IMR-90 (cell line): ENCODE measurements at regions not wholly inside any gene's neighbourhood (a gene's known extent, or its start where the extent isn't known, plus 50 kb on each side); places are given as distances from the start of the nearest gene placed in this dataset.

ENCODE experiments used
- ATAC-seq: fragments of 200-7000 bp; cut with Tn5 transposase; 2 replicates; pipeline ENCODE4 v1.9.1; 2020; ENCODE audit warnings: low read depth, mild to moderate bottlenecking, moderate library complexity
- BruUV-seq: library from RNA; stranded (reverse); fragments of 400-500 nt; replicated peaks from 2 replicates; lab custom pipeline; 2021; lab: Mats Ljungman, UMichigan
- CTCF ChIA-PET: fragments of 300-600 bp; formaldehyde crosslinking; extraction: SDS; loops from one replicate; lab custom pipeline; 2021; ENCODE audit warnings: antibody characterized with exemption; lab: Yijun Ruan, JAX
- POLR2A ChIA-PET: fragments of 300-600 bp; sonication (Branson Sonifier 250); formaldehyde crosslinking; loops from one replicate; lab custom pipeline; 2022; ENCODE audit warnings: antibody characterized with exemption; ENCODE audit not compliant: unreplicated experiment; lab: Charles Lee
- DNase-seq: peaks from one replicate; pipeline ENCODE4 v3.0.0; 2013
- H2AFZ ChIP-seq: replicated peaks from 2 replicates; pipeline ENCODE3; 2013; ENCODE audit warnings: low read length, mild to moderate bottlenecking; ENCODE audit not compliant: poor library complexity
- H2AK5ac ChIP-seq: 2 replicates; pipeline ENCODE4 v1.6.1; 2013; ENCODE audit warnings: low read depth, low read length, inconsistent platforms
- H2AK9ac ChIP-seq: replicated peaks from 2 replicates; pipeline ENCODE3; 2013; ENCODE audit warnings: mild to moderate bottlenecking, low read depth, low read length, moderate library complexity; ENCODE audit not compliant: poor library complexity
- H2BK120ac ChIP-seq: 2 replicates; pipeline ENCODE4 v1.6.1; 2013; ENCODE audit warnings: low read depth, low read length, inconsistent platforms
- H2BK15ac ChIP-seq: 3 replicates; pipeline ENCODE4 v1.6.1; 2013; ENCODE audit warnings: low read depth, low read length, inconsistent platforms
- H2BK20ac ChIP-seq: 2 replicates; pipeline ENCODE4 v1.6.1; 2013; ENCODE audit warnings: low read depth, mild to moderate bottlenecking, inconsistent platforms, low read length, moderate library complexity
- H2BK5ac ChIP-seq: 2 replicates; pipeline ENCODE4 v1.6.1; 2013; ENCODE audit warnings: mild to moderate bottlenecking, low read depth, low read length, inconsistent platforms; ENCODE audit not compliant: poor library complexity, severe bottlenecking
- H3K14ac ChIP-seq: replicated peaks from 2 replicates; pipeline ENCODE4 v1.6.1; 2013; ENCODE audit warnings: low read depth, low read length, inconsistent platforms
- H3K18ac ChIP-seq: 2 replicates; pipeline ENCODE4 v1.6.1; 2013; ENCODE audit warnings: low read depth, low read length, control low read depth
- H3K23ac ChIP-seq: 2 replicates; pipeline ENCODE4 v1.6.1; 2013; ENCODE audit warnings: low read depth, low read length, inconsistent platforms
- H3K27ac ChIP-seq: 2 replicates; pipeline ENCODE4 v1.5.1; 2013; ENCODE audit warnings: mild to moderate bottlenecking, control low read depth, low read length; ENCODE audit not compliant: insufficient read depth
- H3K27me3 ChIP-seq: 2 replicates; pipeline ENCODE4 v1.6.1; 2013; ENCODE audit warnings: low read length; ENCODE audit not compliant: control insufficient read depth, insufficient read depth
- H3K36me3 ChIP-seq: 2 replicates; pipeline ENCODE4 v1.6.1; 2013; ENCODE audit warnings: low read length, mixed read lengths; ENCODE audit not compliant: control insufficient read depth, insufficient read depth
- H3K4ac ChIP-seq: 2 replicates; pipeline ENCODE4 v1.6.1; 2013; ENCODE audit warnings: low read depth, low read length, inconsistent platforms
- H3K4me1 ChIP-seq: 2 replicates; pipeline ENCODE4 v1.6.1; 2013; ENCODE audit warnings: low read length, mixed read lengths; ENCODE audit not compliant: control insufficient read depth, insufficient read depth
- H3K4me2 ChIP-seq: 2 replicates; pipeline ENCODE4 v1.6.1; 2013; ENCODE audit warnings: low read depth, mild to moderate bottlenecking, control low read depth, low read length, moderate library complexity
- H3K4me3 ChIP-seq: 2 replicates; pipeline ENCODE4 v1.5.1; 2013; ENCODE audit warnings: low read depth, mild to moderate bottlenecking, control low read depth, low read length, moderate library complexity; ENCODE audit not compliant: insufficient read depth
- H3K56ac ChIP-seq: 2 replicates; pipeline ENCODE4 v1.6.1; 2013; ENCODE audit warnings: low read length, inconsistent platforms; ENCODE audit not compliant: insufficient read depth; ENCODE audit errors: extremely low read depth
- H3K79me1 ChIP-seq, 2 experiments: 2 replicates each; pipeline ENCODE4 v1.6.1; 2013; ENCODE audit warnings: low read length in 2 of 2, inconsistent platforms in 1 of 2, low read depth in 1 of 2
- H3K9ac ChIP-seq: 2 replicates; pipeline ENCODE4 v1.6.1; 2013; ENCODE audit warnings: low read depth, low read length, control low read depth
- H3K9me1 ChIP-seq: 2 replicates; pipeline ENCODE4 v1.6.1; 2013; ENCODE audit warnings: low read length, inconsistent platforms; ENCODE audit not compliant: insufficient read depth
- H3K9me3 ChIP-seq: 2 replicates; pipeline ENCODE4 v1.6.1; 2013; ENCODE audit warnings: low read length; ENCODE audit not compliant: control insufficient read depth, insufficient read depth
- H4K20me1 ChIP-seq: 2 replicates; pipeline ENCODE4 v1.6.1; 2013; ENCODE audit warnings: low read length, inconsistent platforms; ENCODE audit not compliant: insufficient read depth
- H4K5ac ChIP-seq: 2 replicates; pipeline ENCODE4 v1.6.1; 2013; ENCODE audit warnings: mild to moderate bottlenecking, low read depth, low read length, control low read depth
- H4K8ac ChIP-seq, 2 experiments: 2 replicates each; pipeline ENCODE4 v1.6.1; 2013; ENCODE audit warnings: low read depth in 2 of 2, low read length in 2 of 2, control low read depth in 1 of 2, inconsistent platforms in 1 of 2
- H4K91ac ChIP-seq: 2 replicates; pipeline ENCODE4 v1.6.1; 2013; ENCODE audit warnings: low read depth, low read length, inconsistent platforms; ENCODE audit not compliant: insufficient read depth
- BHLHE40 ChIP-seq: fragments of 150-350 bp; IDR thresholded peaks from 2 replicates; pipeline ENCODE4 v1.6.1; 2016; ENCODE audit warnings: mild to moderate bottlenecking, low read depth, low read length
- CEBPB ChIP-seq: IDR thresholded peaks from 2 replicates; pipeline ENCODE4 v1.6.1; 2012; ENCODE audit warnings: low read depth, low read length, improper control_type of control experiment
- CHD1 ChIP-seq: IDR thresholded peaks from 2 replicates; pipeline ENCODE4 v1.6.1; 2012; ENCODE audit warnings: low read depth, low read length, improper control_type of control experiment
- ELK1 ChIP-seq: fragments of 150-350 bp; IDR thresholded peaks from 2 replicates; pipeline ENCODE4 v1.6.1; 2016; ENCODE audit warnings: low read depth, mild to moderate bottlenecking, low read length, moderate library complexity, borderline replicate concordance
- FOS ChIP-seq: fragments of 150-350 bp; IDR thresholded peaks from 2 replicates; pipeline ENCODE4 v1.6.1; 2016; ENCODE audit warnings: low read depth, low read length
- MAFK ChIP-seq: IDR thresholded peaks from 2 replicates; pipeline ENCODE4 v1.6.1; 2012; ENCODE audit warnings: low read depth, low read length, improper control_type of control experiment
- MAZ ChIP-seq: IDR thresholded peaks from 2 replicates; pipeline ENCODE4 v1.6.1; 2012; ENCODE audit warnings: low read depth, mild to moderate bottlenecking, low read length, improper control_type of control experiment, moderate library complexity, borderline replicate concordance
- POLR2A ChIP-seq: IDR thresholded peaks from 2 replicates; pipeline ENCODE4 v1.6.1; 2012; ENCODE audit warnings: mild to moderate bottlenecking, low read depth, low read length
- RAD21 ChIP-seq: IDR thresholded peaks from 2 replicates; pipeline ENCODE4 v1.6.1; 2012; ENCODE audit warnings: low read length, improper control_type of control experiment
- RCOR1 ChIP-seq: IDR thresholded peaks from 2 replicates; pipeline ENCODE4 v1.6.1; 2012; ENCODE audit warnings: mild to moderate bottlenecking, low read length, improper control_type of control experiment; ENCODE audit not compliant: insufficient replicate concordance
- SMC3 ChIP-seq: fragments of 150-350 bp; IDR thresholded peaks from 2 replicates; pipeline ENCODE4 v1.6.1; 2016; ENCODE audit warnings: low read depth, mild to moderate bottlenecking, antibody characterized with exemption, low read length, moderate library complexity
- WGBS, 2 experiments: methylation state at CpG; one replicate each; pipeline versions ENCODE4 v1.1.5 to v1.1.7; 2013; ENCODE audit warnings: missing lambda C conversion rate in 2 of 2; ENCODE audit not compliant: insufficient read length in 1 of 2; ENCODE audit errors: extremely low coverage in 2 of 2; 5-methylcytosine and 5-hydroxymethylcytosine counted together
- dilution Hi-C: fragments of 300-500 bp; cut with HindIII; formaldehyde crosslinking; loops from one replicate; pipeline ENCODE4 v1.14.3; 2018; ENCODE audit warnings: low sequenced_read_pairs; ENCODE audit not compliant: unreplicated experiment
- in situ Hi-C: fragments of 300-500 bp; cut with MboI; formaldehyde crosslinking; loops from 3 replicates; pipeline ENCODE4 v1.14.3; 2019; ENCODE audit warnings: low sequenced_read_pairs, inconsistent platforms, mixed read lengths
- intact Hi-C: fragments of 100-400 bp; cut with micrococcal nuclease; formaldehyde crosslinking; loops from 2 replicates; pipeline ENCODE4 v1.10.0; 2022

GRCh38 chr1:110728388-110729001 is 53.8 kb upstream of the KCNA3 start:
- DNase-seq (no peak), ATAC-seq (no peak)
- Histone ChIP-seq H3K9ac (no peak overlapping the region), H4K8ac (no peak overlapping the region), H2BK120ac (no peak overlapping the region), H3K4ac (no peak overlapping the region), H3K36me3 (no peaks in the 10 kb centered on the region), H3K14ac (no peak overlapping the region), H3K4me1 (no peaks in the 10 kb centered on the region), H4K20me1 (no peaks in the 10 kb centered on the region), H2AFZ (no peak overlapping the region), H3K4me2 (no peak overlapping the region), H3K4me3 (no peak overlapping the region), H2AK9ac (no peak overlapping the region), H3K27me3 (peaks cover 1% of the 10 kb centered on the region; the same call in 1 of the 2 replicates), H2BK20ac (no peak overlapping the region), H3K27ac (no peak overlapping the region), H2AK5ac (no peak overlapping the region), H2BK5ac (no peak overlapping the region), H3K79me1 (no peaks in the 10 kb centered on the region), H3K9me1 (no peaks in the 10 kb centered on the region), H4K91ac (no peak overlapping the region), H4K5ac (no peak overlapping the region), H3K56ac (no peak overlapping the region), H3K18ac (no peak overlapping the region), H3K23ac (no peak overlapping the region), H3K9me3 (no peaks in the 10 kb centered on the region), H2BK15ac (no peak overlapping the region)
- TF ChIP-seq FOS = no peak
- no peak for TF ChIP-seq BHLHE40
- no peak for TF ChIP-seq RCOR1
- TF ChIP-seq CHD1 = no peak
- TF ChIP-seq MAFK = no peak
- no peak for TF ChIP-seq CEBPB
- no peak for TF ChIP-seq POLR2A
- TF ChIP-seq MAZ = no peak
- TF ChIP-seq SMC3 = no peak
- no peak for TF ChIP-seq RAD21
- TF ChIP-seq ELK1 = no peak
- intact Hi-C loops (no loop called here), dilution Hi-C loops (no loop called here), in situ Hi-C loops (no loop called here)
- WGBS, 2 experiments = 14% methylated on average over 1 of the region's 4 CpGs; no CpG with 5 or more reads in 1 of the 2 experiments
- ChIA-PET CTCF (no interaction called here), POLR2A (no interaction called here)
- BruUV-seq = no TSS peak
